ENCODE measurements at regions not wholly inside any gene's neighbourhood (a gene's known extent, or its start where the extent isn't known, plus 50 kb on each side); places are given as distances from the start of the nearest gene placed in this dataset.
"Not testable (repeated sequence)": the region's sequence is repeated elsewhere in the genome, so short reads cannot be mapped to it uniquely, and the experiment has no call there.

GRCh38 chr20:50453533-50454244 is 56.5 kb upstream of the PTPN1 start:
- Histone ChIP-seq H3K9me3 (no peaks in the 10 kb centered on the region), H3K27ac (no peak overlapping the region), H3K4me3 (ENCODE audit: low read depth in 1 of 2, low read length in 1 of 2) (no peak overlapping the region), H3K27me3 (no peaks in the 10 kb centered on the region), H3K4me1 (ENCODE audit: control insufficient read depth in 1 of 2, insufficient read depth in 1 of 2, low read depth in 1 of 2, low read length in 1 of 2) (peaks cover 50 to 51% of the 10 kb centered on the region in 2 experiments), H3K36me3 (no peaks in the 10 kb centered on the region)
- TF ChIP-seq CTCF (IDR thresholded peaks at IDR 0.05), result no peak

GRCh38 chr20:50455245-50455644 is 54.9 kb upstream of the PTPN1 start:
- not testable (repeated sequence) for H3K27me3 ChIP-seq; H3K4me3 ChIP-seq (ENCODE audit: low read depth in 1 of 2, low read length in 1 of 2); H3K36me3 ChIP-seq; H3K9me3 ChIP-seq
- peak overlapping the region; percentile 73 for H3K27ac ChIP-seq
- peaks cover 58 to 65% of the 10 kb centered on the region in 2 experiments for H3K4me1 ChIP-seq (ENCODE audit: control insufficient read depth in 1 of 2, insufficient read depth in 1 of 2, low read depth in 1 of 2, low read length in 1 of 2)

- no peaks in the 10 kb centered on the region for H3K27me3 ChIP-seq
- peaks cover 60 to 67% of the 10 kb centered on the region in 2 experiments for H3K4me1 ChIP-seq (ENCODE audit: control insufficient read depth in 1 of 2, insufficient read depth in 1 of 2, low read depth in 1 of 2, low read length in 1 of 2)
- peak overlapping the region; percentile 73 for H3K27ac ChIP-seq
- no peaks in the 10 kb centered on the region for H3K9me3 ChIP-seq
- peak overlapping the region in 1 of 2 experiments; percentile 8 for H3K4me3 ChIP-seq (ENCODE audit: low read depth in 1 of 2, low read length in 1 of 2)
- no peaks in the 10 kb centered on the region for H3K36me3 ChIP-seq
- no peak for TF ChIP-seq CTCF (IDR thresholded peaks at IDR 0.05)
These were observed 54.3 kb upstream of the PTPN1 start for GRCh38 chr20:50455656-50456451.

- TF ChIP-seq CTCF (IDR thresholded peaks at IDR 0.05), result no peak
- Histone ChIP-seq H3K4me1 (ENCODE audit: control insufficient read depth in 1 of 2, insufficient read depth in 1 of 2, low read depth in 1 of 2, low read length in 1 of 2) (peaks cover 53 to 61% of the 10 kb centered on the region in 2 experiments), H3K27me3 (no peaks in the 10 kb centered on the region), H3K9me3 (no peaks in the 10 kb centered on the region), H3K27ac (peak overlapping the region; percentile 73), H3K36me3 (no peaks in the 10 kb centered on the region), H3K4me3 (ENCODE audit: low read depth in 1 of 2, low read length in 1 of 2) (peak overlapping the region in 1 of 2 experiments; percentile 8)
These were observed 53.5 kb upstream of the PTPN1 start for GRCh38 chr20:50456452-50457324.

GRCh38 chr20:50459124-50459918 is 50.9 kb upstream of the PTPN1 start:
- H3K4me3 ChIP-seq (ENCODE audit: low read depth in 1 of 2, low read length in 1 of 2), result no peak overlapping the region
- TF ChIP-seq CTCF (IDR thresholded peaks at IDR 0.05), result no peak

More at GRCh38 chr20:50459124-50459918, 50.9 kb upstream of the PTPN1 start:
- Histone ChIP-seq H3K27ac (no peak overlapping the region), H3K4me1 (ENCODE audit: control insufficient read depth in 1 of 2, insufficient read depth in 1 of 2, low read depth in 1 of 2, low read length in 1 of 2) (peaks cover 54 to 62% of the 10 kb centered on the region in 2 experiments), H3K27me3 (no peaks in the 10 kb centered on the region), H3K9me3 (no peaks in the 10 kb centered on the region), H3K36me3 (no peaks in the 10 kb centered on the region)
